Prostate gland (tissue), 2 donors: ENCODE measurements at regions not wholly inside any gene's neighbourhood (a gene's known extent, or its start where the extent isn't known, plus 50 kb on each side); places are given as distances from the start of the nearest gene placed in this dataset.
A peak's percentile ranks its signal among the peaks of the same experiment; 100 is the strongest.

Source experiments
- DNase-seq: peaks from one replicate; pipeline ENCODE4 v3.0.0-alpha.2; 2019; ENCODE audit warnings: low spot score
- H3K27ac ChIP-seq, 2 donors: fragments of 200-600 bp; sonication (generic); 2 replicates each; pipeline ENCODE4 v1.5.1; 2017 to 2019
- H3K27me3 ChIP-seq: fragments of 200-600 bp; sonication (generic); replicated peaks from 2 replicates; pipeline ENCODE4 v1.5.1; 2019; ENCODE audit not compliant: insufficient read depth
- H3K36me3 ChIP-seq, 2 donors: fragments of 200-600 bp; sonication (generic); 1 replicate in 1 of 2; 2 replicates in 1 of 2; pipeline versions ENCODE4 v1.5.1 to v1.8.1; 2017 to 2019
- H3K4me1 ChIP-seq: fragments of 200-600 bp; sonication (generic); replicated peaks from 2 replicates; pipeline ENCODE4 v1.5.1; 2019
- H3K4me3 ChIP-seq, 2 donors: fragments of 200-600 bp; sonication (generic); 2 replicates each; pipeline ENCODE4 v1.5.1; 2017 to 2019
- H3K9me3 ChIP-seq: fragments of 200-600 bp; sonication (generic); 2 replicates; pipeline ENCODE4 v1.5.1; 2017
- POLR2A ChIP-seq: fragments of 450-650 bp; IDR thresholded peaks from one replicate; pipeline ENCODE4 v1.6.1; 2016; ENCODE audit warnings: antibody characterized with exemption, mild to moderate bottlenecking
- POLR2AphosphoS5 ChIP-seq: sonication (generic); formaldehyde crosslinking; IDR thresholded peaks from one replicate; pipeline ENCODE4 v1.6.1; 2017; ENCODE audit warnings: antibody characterized with exemption
- WGBS: methylation state at CpG from one replicate; pipeline ENCODE4 v1.1.5; 2018; 5-methylcytosine and 5-hydroxymethylcytosine counted together
- intact Hi-C: fragments of 100-400 bp; cut with DNase I; formaldehyde crosslinking; loops from one replicate; pipeline ENCODE4 v1.14.2; 2022
- TF ChIP-seq, protein P1 (sequence below), 4 experiments: fragments of 200-600 bp in 2 of 4; fragments of 450-650 bp in 2 of 4; sonication (generic) in 2 of 4; IDR thresholded peaks; 1 replicate in 3 of 4; 2 replicates in 1 of 4; pipeline ENCODE4 v1.5.1; 2016 to 2019; ENCODE audit warnings: antibody characterized with exemption in 4 of 4, mild to moderate bottlenecking in 2 of 4, moderate library complexity in 2 of 4

- intact Hi-C loops = no loop called here
- TF ChIP-seq POLR2A (no peak), POLR2AphosphoS5 (no peak)
- TF ChIP-seq, protein P1, sequence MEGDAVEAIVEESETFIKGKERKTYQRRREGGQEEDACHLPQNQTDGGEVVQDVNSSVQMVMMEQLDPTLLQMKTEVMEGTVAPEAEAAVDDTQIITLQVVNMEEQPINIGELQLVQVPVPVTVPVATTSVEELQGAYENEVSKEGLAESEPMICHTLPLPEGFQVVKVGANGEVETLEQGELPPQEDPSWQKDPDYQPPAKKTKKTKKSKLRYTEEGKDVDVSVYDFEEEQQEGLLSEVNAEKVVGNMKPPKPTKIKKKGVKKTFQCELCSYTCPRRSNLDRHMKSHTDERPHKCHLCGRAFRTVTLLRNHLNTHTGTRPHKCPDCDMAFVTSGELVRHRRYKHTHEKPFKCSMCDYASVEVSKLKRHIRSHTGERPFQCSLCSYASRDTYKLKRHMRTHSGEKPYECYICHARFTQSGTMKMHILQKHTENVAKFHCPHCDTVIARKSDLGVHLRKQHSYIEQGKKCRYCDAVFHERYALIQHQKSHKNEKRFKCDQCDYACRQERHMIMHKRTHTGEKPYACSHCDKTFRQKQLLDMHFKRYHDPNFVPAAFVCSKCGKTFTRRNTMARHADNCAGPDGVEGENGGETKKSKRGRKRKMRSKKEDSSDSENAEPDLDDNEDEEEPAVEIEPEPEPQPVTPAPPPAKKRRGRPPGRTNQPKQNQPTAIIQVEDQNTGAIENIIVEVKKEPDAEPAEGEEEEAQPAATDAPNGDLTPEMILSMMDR (IDR thresholded peaks at IDR 0.05) = no peak
- no peak overlapping the region for H3K27ac ChIP-seq
Measured at GRCh38 chr1:181150273-181150672, 61.8 kb downstream of the IER5 start.

DNA sequence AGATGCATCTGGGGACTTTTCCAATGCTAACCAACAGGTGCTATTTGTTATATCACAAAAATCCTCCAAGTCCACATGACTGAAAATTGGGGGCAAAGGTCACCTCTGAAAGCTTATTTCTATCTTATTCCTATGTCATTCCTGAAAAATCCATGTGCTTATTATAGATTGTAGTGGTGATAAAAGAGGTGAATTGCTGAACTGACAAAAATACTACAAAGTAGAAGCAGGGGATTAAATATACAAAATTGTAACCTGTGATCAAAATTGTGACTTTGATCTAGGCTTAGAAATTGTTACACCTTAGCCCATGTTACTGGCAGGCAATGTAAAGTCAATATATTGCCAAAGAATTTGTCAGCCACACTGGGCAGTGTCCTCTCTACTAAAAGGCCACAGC is 62.3 kb downstream of the IER5 start:
- no peaks in the 10 kb centered on the region for H3K9me3 ChIP-seq
- H3K4me1 ChIP-seq = no peaks in the 10 kb centered on the region
- TF ChIP-seq POLR2A (no peak), POLR2AphosphoS5 (no peak)
- TF ChIP-seq, protein P1 (IDR thresholded peaks at IDR 0.05) = no peak
- H3K27ac ChIP-seq = peak overlapping the region in 1 of 2 donors; percentile 72
- no peaks in the 10 kb centered on the region for H3K27me3 ChIP-seq
- DNase-seq = no peak
- intact Hi-C loops = no loop called here
- no peaks in the 10 kb centered on the region for H3K36me3 ChIP-seq
- no peak overlapping the region for H3K4me3 ChIP-seq

More at GRCh38 chr1:181150273-181150672, 61.8 kb downstream of the IER5 start:
- WGBS = 100% methylated on average over 1 of the region's 1 CpG
- Histone ChIP-seq H3K27me3 (no peaks in the 10 kb centered on the region), H3K4me3 (no peak overlapping the region), H3K4me1 (no peaks in the 10 kb centered on the region), H3K9me3 (no peaks in the 10 kb centered on the region), H3K36me3 (no peaks in the 10 kb centered on the region)
- no peak for DNase-seq

GRCh38 chr1:181151378-181152326 is 63.2 kb downstream of the IER5 start:
- DNase-seq = no peak
- intact Hi-C loops = no loop called here

DNA sequence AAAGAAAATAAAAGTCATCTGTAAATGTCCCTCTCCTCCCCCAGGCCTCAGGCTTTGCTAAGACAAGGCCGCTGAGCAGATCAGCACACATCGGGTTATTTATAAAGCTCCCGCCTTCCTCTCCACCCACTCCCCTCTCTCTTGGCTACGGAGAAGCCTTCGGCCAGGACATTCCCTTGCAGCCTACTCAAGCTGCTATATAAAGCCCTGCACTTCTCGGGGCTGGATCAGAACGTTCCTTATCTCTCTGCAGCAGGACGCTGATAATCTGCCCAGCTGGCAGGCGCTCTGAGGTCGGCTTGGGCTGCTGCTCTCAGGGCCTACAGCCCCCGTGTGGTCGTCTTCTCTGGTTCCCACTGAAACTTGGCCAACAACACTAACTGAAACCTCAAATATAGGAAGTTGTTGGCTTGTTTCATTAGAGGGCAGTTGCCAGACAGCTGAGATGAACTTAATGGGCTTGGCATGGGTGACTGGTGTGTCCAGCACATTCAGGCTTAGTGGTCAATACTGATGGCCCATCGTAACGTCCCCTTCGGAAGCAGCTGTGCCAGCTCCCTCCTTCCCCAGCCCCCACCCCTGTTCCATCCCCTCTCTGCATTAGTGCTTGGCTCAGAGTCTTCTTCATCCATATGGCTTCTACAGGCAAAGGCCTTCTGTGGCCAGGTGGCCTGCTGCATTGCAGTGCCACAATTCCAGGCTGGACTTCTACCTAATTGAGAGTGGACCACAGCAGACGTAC is 64.6 kb downstream of the IER5 start:
- Histone ChIP-seq H3K4me1 (no peaks in the 10 kb centered on the region), H3K27me3 (no peaks in the 10 kb centered on the region), H3K9me3 (no peaks in the 10 kb centered on the region), H3K27ac (peak overlapping the region; percentile 72 to 77), H3K4me3 (no peak overlapping the region), H3K36me3 (no peaks in the 10 kb centered on the region)
- peak; percentile 58 for DNase-seq
- TF ChIP-seq, protein P1 (IDR thresholded peaks at IDR 0.05) = peak in 1 of 4 experiments; percentile 34
- TF ChIP-seq POLR2AphosphoS5 (peak; percentile 89), POLR2A (no peak)
- 8% methylated on average over 16 of the region's 16 CpGs for WGBS
- intact Hi-C loops = no loop called here

More at GRCh38 chr1:181151378-181152326, 63.2 kb downstream of the IER5 start:
- H3K9me3 ChIP-seq = no peaks in the 10 kb centered on the region
- H3K27ac ChIP-seq = peak overlapping the region; percentile 72 to 77
- no peaks in the 10 kb centered on the region for H3K4me1 ChIP-seq
- 59% methylated on average over 11 of the region's 11 CpGs for WGBS
- H3K27me3 ChIP-seq = no peaks in the 10 kb centered on the region
- H3K36me3 ChIP-seq = no peaks in the 10 kb centered on the region
- H3K4me3 ChIP-seq = no peak overlapping the region
- TF ChIP-seq POLR2AphosphoS5 (no peak), POLR2A (no peak)
- TF ChIP-seq, protein P1 (IDR thresholded peaks at IDR 0.05) = no peak
